ENCODE measurements at regions not wholly inside any gene's neighbourhood (a gene's known extent, or its start where the extent isn't known, plus 50 kb on each side); places are given as distances from the start of the nearest gene placed in this dataset.

GRCh38 chr2:34025196-34025595 is 426.1 kb upstream of the FAM98A start:
- no peaks in the 10 kb centered on the region for H3K27me3 ChIP-seq (ENCODE audit: control insufficient read depth in 3 of 3, insufficient read depth in 3 of 3, low read length in 3 of 3)
- H3K9me3 ChIP-seq (ENCODE audit: control insufficient read depth in 2 of 2, insufficient read depth in 1 of 2, low read depth in 1 of 2, low read length in 1 of 2), result peaks cover 0 to 3% of the 10 kb centered on the region in 2 donors
- WGBS, 3 donors, result 79 to 86% (median 83%) methylated on average over 1 of the region's 1 CpG
- DNase-seq (no peak), FAIRE-seq (no peak)
- no peaks in the 10 kb centered on the region for H3K36me3 ChIP-seq (ENCODE audit: control insufficient read depth in 3 of 3, insufficient read depth in 2 of 3, low read depth in 1 of 3, low read length in 3 of 3)
- no peak overlapping the region for H3K4me3 ChIP-seq (ENCODE audit: low read depth in 1 of 3, low read length in 3 of 3)
- H3K4me1 ChIP-seq (ENCODE audit: control insufficient read depth in 3 of 3, insufficient read depth in 2 of 3, low read depth in 1 of 3, low read length in 2 of 3), result no peaks in the 10 kb centered on the region
- no peak overlapping the region for H3K27ac ChIP-seq (ENCODE audit: low read depth in 1 of 3, low read length in 2 of 3)

- H3K4me3 ChIP-seq (ENCODE audit: low read depth in 1 of 3, low read length in 3 of 3), result no peak overlapping the region
- 7 to 9% (median 8%) methylated on average over 6 of the region's 6 CpGs for WGBS, 3 donors
- FAIRE-seq, result no peak
Observed at GRCh38 chr2:34012715-34013302, 413.7 kb upstream of the FAM98A start.

GRCh38 chr2:34011684-34012083 is 412.6 kb upstream of the FAM98A start:
- Histone ChIP-seq H3K27me3 (ENCODE audit: control insufficient read depth in 3 of 3, insufficient read depth in 3 of 3, low read length in 3 of 3) (no peaks in the 10 kb centered on the region), H3K36me3 (ENCODE audit: control insufficient read depth in 3 of 3, insufficient read depth in 2 of 3, low read depth in 1 of 3, low read length in 3 of 3) (no peaks in the 10 kb centered on the region), H3K27ac (ENCODE audit: low read depth in 1 of 3, low read length in 2 of 3) (no peak overlapping the region), H3K4me3 (ENCODE audit: low read depth in 1 of 3, low read length in 3 of 3) (no peak overlapping the region), H3K9me3 (ENCODE audit: control insufficient read depth in 2 of 2, insufficient read depth in 1 of 2, low read depth in 1 of 2, low read length in 1 of 2) (no peaks in the 10 kb centered on the region), H3K4me1 (ENCODE audit: control insufficient read depth in 3 of 3, insufficient read depth in 2 of 3, low read depth in 1 of 3, low read length in 2 of 3) (no peaks in the 10 kb centered on the region)
- 34 to 44% (median 38%) methylated on average over 2 of the region's 2 CpGs for WGBS, 3 donors
- no peak for FAIRE-seq
- DNase-seq, result no peak

More at GRCh38 chr2:34012715-34013302, 413.7 kb upstream of the FAM98A start:
- Histone ChIP-seq H3K27ac (ENCODE audit: low read depth in 1 of 3, low read length in 2 of 3) (no peak overlapping the region), H3K4me1 (ENCODE audit: control insufficient read depth in 3 of 3, insufficient read depth in 2 of 3, low read depth in 1 of 3, low read length in 2 of 3) (no peaks in the 10 kb centered on the region), H3K9me3 (ENCODE audit: control insufficient read depth in 2 of 2, insufficient read depth in 1 of 2, low read depth in 1 of 2, low read length in 1 of 2) (no peaks in the 10 kb centered on the region), H3K36me3 (ENCODE audit: control insufficient read depth in 3 of 3, insufficient read depth in 2 of 3, low read depth in 1 of 3, low read length in 3 of 3) (no peaks in the 10 kb centered on the region), H3K27me3 (ENCODE audit: control insufficient read depth in 3 of 3, insufficient read depth in 3 of 3, low read length in 3 of 3) (no peaks in the 10 kb centered on the region)
- peak; percentile 18 to 62 for DNase-seq

DNA sequence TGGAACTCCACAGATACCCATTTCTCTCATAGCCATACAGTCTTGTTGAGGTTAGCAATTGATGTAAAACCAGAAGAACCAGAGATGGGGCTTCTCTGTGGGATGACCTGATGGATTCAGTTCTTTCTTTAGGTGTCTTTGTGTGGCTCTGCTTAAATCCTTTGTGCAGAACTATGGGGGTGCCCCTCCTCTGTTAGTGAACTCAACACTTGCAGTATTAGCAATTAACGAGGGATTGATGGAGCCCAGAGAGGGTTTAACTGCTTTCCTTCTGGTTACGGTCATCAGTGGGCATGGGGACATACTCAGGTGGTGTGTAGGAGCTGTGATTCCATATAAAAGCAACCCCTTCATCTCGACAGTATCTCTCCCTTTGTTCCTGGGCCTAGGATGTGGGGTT is 406.8 kb upstream of the FAM98A start:
- H3K27ac ChIP-seq (ENCODE audit: low read depth in 1 of 3, low read length in 2 of 3), result no peak overlapping the region
- FAIRE-seq (no peak), DNase-seq (no peak)
- H3K9me3 ChIP-seq (ENCODE audit: control insufficient read depth in 2 of 2, insufficient read depth in 1 of 2, low read depth in 1 of 2, low read length in 1 of 2), result peaks cover 0 to 3% of the 10 kb centered on the region in 2 donors
- WGBS, 3 donors, result 52 to 75% (median 55%) methylated on average over 3 of the region's 3 CpGs
- H3K4me1 ChIP-seq (ENCODE audit: control insufficient read depth in 3 of 3, insufficient read depth in 2 of 3, low read depth in 1 of 3, low read length in 2 of 3), result no peaks in the 10 kb centered on the region
- no peaks in the 10 kb centered on the region for H3K27me3 ChIP-seq (ENCODE audit: control insufficient read depth in 3 of 3, insufficient read depth in 3 of 3, low read length in 3 of 3)
- no peak overlapping the region for H3K4me3 ChIP-seq (ENCODE audit: low read depth in 1 of 3, low read length in 3 of 3)
- H3K36me3 ChIP-seq (ENCODE audit: control insufficient read depth in 3 of 3, insufficient read depth in 2 of 3, low read depth in 1 of 3, low read length in 3 of 3), result no peaks in the 10 kb centered on the region

GRCh38 chr2:34004936-34005335 is 405.8 kb upstream of the FAM98A start:
- Histone ChIP-seq H3K27me3 (ENCODE audit: control insufficient read depth in 3 of 3, insufficient read depth in 3 of 3, low read length in 3 of 3) (no peaks in the 10 kb centered on the region), H3K36me3 (ENCODE audit: control insufficient read depth in 3 of 3, insufficient read depth in 2 of 3, low read depth in 1 of 3, low read length in 3 of 3) (no peaks in the 10 kb centered on the region), H3K4me1 (ENCODE audit: control insufficient read depth in 3 of 3, insufficient read depth in 2 of 3, low read depth in 1 of 3, low read length in 2 of 3) (no peaks in the 10 kb centered on the region), H3K27ac (ENCODE audit: low read depth in 1 of 3, low read length in 2 of 3) (no peak overlapping the region), H3K4me3 (ENCODE audit: low read depth in 1 of 3, low read length in 3 of 3) (no peak overlapping the region), H3K9me3 (ENCODE audit: control insufficient read depth in 2 of 2, insufficient read depth in 1 of 2, low read depth in 1 of 2, low read length in 1 of 2) (peaks cover 0 to 3% of the 10 kb centered on the region in 2 donors)
- WGBS, 3 donors, result 75 to 80% (median 79%) methylated on average over 6 of the region's 6 CpGs
- no peak for FAIRE-seq
- no peak for DNase-seq

GRCh38 chr2:34003795-34004194 is 404.7 kb upstream of the FAM98A start:
- H3K27me3 ChIP-seq (ENCODE audit: control insufficient read depth in 3 of 3, insufficient read depth in 3 of 3, low read length in 3 of 3), result no peaks in the 10 kb centered on the region
- WGBS, 3 donors, result 36 to 56% (median 38%) methylated on average over 4 of the region's 4 CpGs
- H3K9me3 ChIP-seq (ENCODE audit: control insufficient read depth in 2 of 2, insufficient read depth in 1 of 2, low read depth in 1 of 2, low read length in 1 of 2), result peaks cover 0 to 3% of the 10 kb centered on the region in 2 donors
- no peaks in the 10 kb centered on the region for H3K4me1 ChIP-seq (ENCODE audit: control insufficient read depth in 3 of 3, insufficient read depth in 2 of 3, low read depth in 1 of 3, low read length in 2 of 3)
- H3K27ac ChIP-seq (ENCODE audit: low read depth in 1 of 3, low read length in 2 of 3), result no peak overlapping the region
- no peak overlapping the region for H3K4me3 ChIP-seq (ENCODE audit: low read depth in 1 of 3, low read length in 3 of 3)
- no peak for FAIRE-seq
- DNase-seq, result no peak
- no peaks in the 10 kb centered on the region for H3K36me3 ChIP-seq (ENCODE audit: control insufficient read depth in 3 of 3, insufficient read depth in 2 of 3, low read depth in 1 of 3, low read length in 3 of 3)

DNA sequence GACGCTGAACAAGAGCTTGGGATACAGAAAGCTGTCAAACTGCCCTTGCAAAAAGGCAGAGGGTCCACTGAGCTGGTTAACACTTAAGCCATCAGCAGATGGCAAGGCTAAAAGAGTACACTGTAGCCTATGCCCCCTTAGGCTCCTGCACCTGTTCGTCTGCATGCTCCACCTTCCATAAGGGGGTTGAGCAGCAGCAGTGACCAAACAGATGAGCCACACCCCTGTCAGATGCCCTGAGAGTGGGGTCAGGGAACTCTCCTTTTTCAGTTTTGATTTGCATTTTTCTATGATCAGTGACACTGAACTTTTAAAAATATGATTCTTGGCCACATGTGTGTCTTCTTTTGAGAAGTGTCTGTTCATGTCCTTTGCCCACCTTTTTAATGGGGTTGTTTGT is 402.5 kb upstream of the FAM98A start:
- H3K36me3 ChIP-seq (ENCODE audit: control insufficient read depth in 3 of 3, insufficient read depth in 2 of 3, low read depth in 1 of 3, low read length in 3 of 3), result no peaks in the 10 kb centered on the region
- WGBS, 3 donors, result 70 to 84% (median 75%) methylated on average over 2 of the region's 2 CpGs
- no peak overlapping the region for H3K27ac ChIP-seq (ENCODE audit: low read depth in 1 of 3, low read length in 2 of 3)
- FAIRE-seq, result no peak
- no peaks in the 10 kb centered on the region for H3K4me1 ChIP-seq (ENCODE audit: control insufficient read depth in 3 of 3, insufficient read depth in 2 of 3, low read depth in 1 of 3, low read length in 2 of 3)
- no peak for DNase-seq
- H3K9me3 ChIP-seq (ENCODE audit: control insufficient read depth in 2 of 2, insufficient read depth in 1 of 2, low read depth in 1 of 2, low read length in 1 of 2), result peaks cover 0 to 10% of the 10 kb centered on the region in 2 donors
- no peaks in the 10 kb centered on the region for H3K27me3 ChIP-seq (ENCODE audit: control insufficient read depth in 3 of 3, insufficient read depth in 3 of 3, low read length in 3 of 3)
- H3K4me3 ChIP-seq (ENCODE audit: low read depth in 1 of 3, low read length in 3 of 3), result no peak overlapping the region

DNA sequence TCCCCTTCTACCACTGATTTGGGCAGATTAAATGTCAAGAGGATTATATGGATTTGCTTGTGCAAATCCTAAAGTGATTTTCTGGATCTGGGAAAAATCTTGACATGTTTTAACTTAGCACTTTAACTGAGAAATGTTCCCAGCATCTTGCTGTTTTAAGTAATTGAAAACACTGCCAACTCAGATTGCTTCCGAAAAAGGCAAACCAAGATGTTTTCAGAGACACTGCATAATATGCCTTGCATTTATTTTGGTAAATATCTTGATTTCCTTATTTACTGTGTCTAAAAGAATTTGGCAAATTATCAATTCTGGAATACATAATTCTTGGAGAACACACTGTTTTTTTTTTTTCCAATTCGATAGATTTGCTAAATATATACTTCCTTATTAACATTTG is 385.0 kb upstream of the FAM98A start:
- no peaks in the 10 kb centered on the region for H3K4me1 ChIP-seq (ENCODE audit: control insufficient read depth in 3 of 3, insufficient read depth in 2 of 3, low read depth in 1 of 3, low read length in 2 of 3)
- H3K27me3 ChIP-seq (ENCODE audit: control insufficient read depth in 3 of 3, insufficient read depth in 3 of 3, low read length in 3 of 3), result no peaks in the 10 kb centered on the region
- WGBS, 3 donors, result 57 to 79% (median 77%) methylated on average over 2 of the region's 2 CpGs
- H3K4me3 ChIP-seq (ENCODE audit: low read depth in 1 of 3, low read length in 3 of 3), result no peak overlapping the region
- no peak for FAIRE-seq
- H3K36me3 ChIP-seq (ENCODE audit: control insufficient read depth in 3 of 3, insufficient read depth in 2 of 3, low read depth in 1 of 3, low read length in 3 of 3), result no peaks in the 10 kb centered on the region
- peaks cover 0 to 3% of the 10 kb centered on the region in 2 donors for H3K9me3 ChIP-seq (ENCODE audit: control insufficient read depth in 2 of 2, insufficient read depth in 1 of 2, low read depth in 1 of 2, low read length in 1 of 2)
- DNase-seq, result no peak
- H3K27ac ChIP-seq (ENCODE audit: low read depth in 1 of 3, low read length in 2 of 3), result no peak overlapping the region

DNA sequence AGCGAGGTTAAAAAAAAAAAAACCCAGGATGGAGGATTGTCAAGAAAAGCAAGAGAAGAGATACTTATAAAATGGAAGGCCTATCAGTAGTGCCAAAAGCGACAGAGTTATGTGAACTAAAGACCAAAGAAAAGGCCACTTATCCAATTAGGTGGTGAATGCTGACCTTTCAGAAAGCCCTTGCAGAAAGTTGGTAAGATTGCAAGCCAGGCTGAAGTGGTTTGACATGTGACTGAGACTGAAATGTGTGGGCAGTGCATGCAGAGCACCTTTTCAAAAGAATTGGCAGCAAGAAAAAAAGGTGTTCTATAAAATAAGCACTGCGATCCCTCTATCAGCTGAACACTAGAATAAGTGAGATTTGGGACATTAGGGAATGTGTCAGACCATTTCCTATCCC is 379.4 kb upstream of the FAM98A start:
- no peaks in the 10 kb centered on the region for H3K36me3 ChIP-seq (ENCODE audit: control insufficient read depth in 3 of 3, insufficient read depth in 2 of 3, low read depth in 1 of 3, low read length in 3 of 3)
- DNase-seq (no peak), FAIRE-seq (no peak)
- H3K27me3 ChIP-seq (ENCODE audit: control insufficient read depth in 3 of 3, insufficient read depth in 3 of 3, low read length in 3 of 3), result no peaks in the 10 kb centered on the region
- H3K4me1 ChIP-seq (ENCODE audit: control insufficient read depth in 3 of 3, insufficient read depth in 2 of 3, low read depth in 1 of 3, low read length in 2 of 3), result no peaks in the 10 kb centered on the region
- peaks cover 0 to 7% of the 10 kb centered on the region in 2 donors for H3K9me3 ChIP-seq (ENCODE audit: control insufficient read depth in 2 of 2, insufficient read depth in 1 of 2, low read depth in 1 of 2, low read length in 1 of 2)
- WGBS, 3 donors, result 69 to 91% (median 81%) methylated on average over 3 of the region's 3 CpGs
- H3K27ac ChIP-seq (ENCODE audit: low read depth in 1 of 3, low read length in 2 of 3), result no peak overlapping the region
- no peak overlapping the region for H3K4me3 ChIP-seq (ENCODE audit: low read depth in 1 of 3, low read length in 3 of 3)

Data from small intestine (tissue), 7 donors.